Loucy (cell line): ENCODE measurements at regions not wholly inside any gene's neighbourhood (a gene's known extent, or its start where the extent isn't known, plus 50 kb on each side); places are given as distances from the start of the nearest gene placed in this dataset.

Source experiments
- CTCF ChIP-seq: fragments of 200-600 bp; sonication (generic); conservative IDR thresholded peaks from 2 replicates; pipeline ENCODE4 v1.5.1; 2014; ENCODE audit warnings: mild to moderate bottlenecking, antibody characterized with exemption, low read length
- EZH2phosphoT487 ChIP-seq: fragments of 200-600 bp; IDR thresholded peaks from 2 replicates; pipeline ENCODE4 v1.6.1; 2018; ENCODE audit warnings: antibody characterized with exemption, mild to moderate bottlenecking, moderate library complexity, borderline replicate concordance

GRCh38 chr5:96084874-96085506 is 123.3 kb upstream of the ELL2 start:
- no peak for TF ChIP-seq CTCF
- no peak for TF ChIP-seq EZH2phosphoT487
